Activated CD4-positive, CD25-positive, alpha-beta regulatory T cell treated with anti-CD3 and anti-CD28 coated beads, Interleukin-2, amount 50 U/mL, for 72 hours (primary cell): ENCODE measurements at regions not wholly inside any gene's neighbourhood (a gene's known extent, or its start where the extent isn't known, plus 50 kb on each side); places are given as distances from the start of the nearest gene placed in this dataset.

Experiments
- DNase-seq: peaks from one replicate; pipeline ENCODE4 v3.0.0; 2021

DNA sequence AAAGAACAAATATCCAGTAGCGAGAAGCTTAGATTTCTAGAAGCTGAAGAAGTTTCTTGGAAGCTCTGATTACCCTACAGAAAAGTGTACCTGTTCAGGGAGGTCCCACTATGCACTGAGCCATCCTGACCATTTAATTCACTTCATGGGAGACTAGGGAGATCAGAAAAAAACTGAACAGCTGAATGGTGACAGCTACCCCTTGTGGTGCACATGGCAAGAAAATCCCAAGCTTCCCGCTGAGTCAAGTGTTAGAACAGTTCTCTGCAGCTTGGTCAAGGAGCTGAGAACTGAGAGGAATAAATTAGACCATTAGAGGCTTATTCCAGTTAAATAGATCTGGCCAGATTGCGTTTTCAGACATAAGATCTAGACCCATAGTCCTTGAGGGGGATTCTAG lies 197.2 kb upstream of the VEPH1 start:
- DNase-seq, result no peak

DNA sequence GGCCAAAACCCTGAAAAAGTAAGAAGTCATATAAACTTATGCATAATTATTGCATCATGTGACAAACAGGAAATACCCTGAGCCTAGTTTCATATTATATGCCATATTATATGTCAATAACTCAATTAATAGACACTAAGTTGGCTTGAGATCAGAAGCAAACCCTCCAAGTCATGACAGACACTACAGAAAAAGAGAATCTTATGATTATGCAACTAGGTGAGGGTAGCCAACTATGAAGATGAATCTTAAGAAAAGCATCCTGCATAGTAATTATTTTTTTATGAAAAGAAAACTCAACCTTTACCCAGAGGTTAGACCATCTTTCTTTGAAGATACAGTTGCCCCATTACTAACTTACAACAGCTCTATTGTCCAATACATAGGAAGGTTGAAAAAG lies 192.4 kb upstream of the VEPH1 start:
- no peak for DNase-seq

DNA sequence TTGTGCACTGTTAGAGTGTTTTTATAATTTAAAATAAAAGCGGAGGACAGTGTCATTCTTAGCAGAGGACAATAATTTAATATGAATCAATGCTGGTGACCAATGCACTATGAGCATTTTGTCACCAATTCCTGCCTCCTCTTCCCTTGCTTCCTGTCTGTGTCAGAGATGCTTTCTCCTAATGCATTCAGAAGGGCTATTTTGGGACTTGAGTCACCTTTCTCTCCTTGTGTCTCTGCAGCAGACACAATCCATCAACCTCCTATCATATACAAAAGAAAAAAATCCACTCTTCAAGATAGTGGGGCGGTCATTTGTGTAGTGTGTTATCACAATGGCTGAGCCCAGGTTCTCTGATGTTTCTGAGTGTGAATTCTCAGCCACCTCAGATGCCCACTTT lies 191.9 kb upstream of the VEPH1 start:
- no peak for DNase-seq

GRCh38 chr3:157693762-157694161 lies 190.5 kb upstream of the VEPH1 start:
- no peak for DNase-seq

- no peak for DNase-seq
Measured at GRCh38 chr3:157692468-157692867, 189.3 kb upstream of the VEPH1 start.

DNA sequence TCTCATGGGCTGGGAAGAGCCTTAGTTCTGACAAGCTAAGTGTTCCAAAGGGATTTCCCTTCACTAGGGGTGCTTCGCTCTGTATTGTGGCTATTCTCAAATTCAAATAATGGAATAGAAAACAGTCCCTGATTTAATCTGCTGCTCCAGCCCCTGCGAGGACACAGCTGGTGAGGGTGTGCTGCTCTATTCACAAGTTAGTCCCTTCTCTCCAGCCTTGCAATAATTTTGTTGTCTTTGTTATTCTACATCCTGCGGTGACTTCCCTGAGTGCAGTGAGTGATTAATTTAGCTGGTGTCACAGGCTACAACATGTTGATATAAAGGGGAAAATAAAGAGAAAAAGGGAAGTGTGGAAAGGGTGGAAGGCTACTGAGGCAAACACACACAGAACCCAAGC lies 180.5 kb upstream of the VEPH1 start:
- DNase-seq, result no peak

DNA sequence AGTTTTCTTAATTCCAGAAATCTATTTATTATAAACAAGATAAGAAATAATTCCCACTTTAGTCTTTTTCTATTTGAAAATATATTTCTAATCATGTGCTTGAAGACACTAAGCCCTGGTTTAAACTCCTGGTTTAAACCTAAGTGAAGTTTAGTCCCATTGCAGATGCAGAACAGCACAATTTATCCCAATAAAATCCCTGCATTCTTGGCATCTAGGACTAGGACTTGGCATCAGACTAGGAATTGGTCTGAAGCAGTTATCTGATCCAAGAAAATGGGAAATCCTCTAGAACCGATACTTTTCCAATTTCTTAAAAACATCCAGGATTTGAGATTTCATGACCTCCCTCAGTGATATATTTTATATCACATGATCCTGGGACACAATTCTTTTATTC lies 168.8 kb upstream of the VEPH1 start:
- no peak for DNase-seq

GRCh38 chr3:157671656-157672055 lies 168.4 kb upstream of the VEPH1 start:
- DNase-seq, result no peak

GRCh38 chr3:157669416-157669815 lies 166.2 kb upstream of the VEPH1 start:
- no peak for DNase-seq

- no peak for DNase-seq
Measured at GRCh38 chr3:157667493-157667892, 164.3 kb upstream of the VEPH1 start.

DNA sequence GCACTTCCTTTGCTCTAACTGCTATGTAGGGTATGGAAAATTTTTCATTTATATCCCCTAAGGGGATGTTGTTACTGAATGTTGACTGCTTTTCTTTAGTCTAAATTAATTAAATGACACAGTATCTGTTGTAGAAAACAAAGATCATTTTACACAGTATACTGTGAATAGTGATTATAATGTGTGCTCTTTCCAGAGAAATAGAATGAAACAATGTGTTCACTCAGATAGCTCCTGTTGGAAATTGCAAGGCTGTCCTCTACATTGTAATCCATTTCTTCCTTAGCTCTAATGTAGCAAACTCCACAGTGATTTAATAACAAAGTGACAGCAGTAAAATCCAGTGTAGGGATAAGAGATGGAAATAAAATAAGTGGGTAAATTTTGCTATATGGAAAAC lies 159.0 kb upstream of the VEPH1 start:
- DNase-seq, result no peak

DNA sequence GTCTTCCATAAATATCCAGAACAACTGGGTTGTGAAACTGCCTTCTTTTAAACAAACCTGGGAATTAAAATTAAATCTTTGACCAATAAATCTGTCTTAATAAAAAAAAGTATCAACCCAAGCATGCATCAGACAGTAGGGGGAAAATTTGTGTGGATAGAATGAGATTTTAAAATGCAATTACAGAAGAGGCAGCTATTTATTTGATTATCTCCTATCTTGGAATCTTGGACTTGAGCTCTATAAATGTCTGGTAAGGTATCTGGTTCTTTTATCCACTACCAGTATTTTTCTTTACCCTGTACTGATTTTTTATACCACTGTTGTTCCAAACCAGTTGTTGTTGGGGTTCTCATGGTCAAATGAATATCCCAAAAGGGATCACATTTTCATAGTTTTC lies 157.6 kb upstream of the VEPH1 start:
- no peak for DNase-seq

DNA sequence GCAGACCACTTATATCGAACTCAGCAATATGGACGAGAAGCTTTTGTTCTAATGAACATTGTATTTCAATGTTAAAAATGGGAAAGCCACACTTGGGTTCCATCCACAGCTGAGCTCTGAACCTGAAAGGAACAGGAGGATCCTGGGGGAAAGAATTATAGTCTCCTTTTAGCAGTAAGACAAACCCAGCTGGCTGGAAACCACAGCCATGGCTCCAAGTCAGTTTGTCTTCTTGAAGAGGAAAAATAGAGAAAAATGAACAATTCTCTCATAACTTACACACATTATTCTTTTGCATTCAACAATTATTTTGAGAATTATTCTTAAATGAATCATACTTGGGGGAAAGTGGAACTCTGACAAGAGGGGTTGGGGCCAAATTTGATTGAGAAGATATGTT lies 149.2 kb upstream of the VEPH1 start:
- no peak for DNase-seq

DNA sequence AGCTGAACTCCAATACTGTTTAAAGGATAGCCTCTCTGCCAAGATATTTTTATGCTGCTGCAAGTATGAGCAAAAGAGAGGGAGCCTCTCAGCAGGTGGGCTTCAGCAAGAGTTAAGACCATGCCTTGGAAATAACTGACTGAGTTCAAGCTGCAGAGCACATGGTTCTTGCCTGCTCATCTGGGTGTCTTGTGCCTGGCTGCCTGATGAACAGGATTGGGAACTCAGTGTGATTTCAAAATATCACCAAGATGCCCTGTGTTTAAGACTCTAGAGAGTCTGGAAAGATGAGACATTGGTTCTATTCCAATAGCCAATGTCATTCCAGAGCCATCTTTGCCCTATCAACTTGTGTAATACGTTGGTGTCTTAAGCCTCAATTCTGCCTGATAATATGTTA lies 147.5 kb upstream of the VEPH1 start:
- no peak for DNase-seq

DNA sequence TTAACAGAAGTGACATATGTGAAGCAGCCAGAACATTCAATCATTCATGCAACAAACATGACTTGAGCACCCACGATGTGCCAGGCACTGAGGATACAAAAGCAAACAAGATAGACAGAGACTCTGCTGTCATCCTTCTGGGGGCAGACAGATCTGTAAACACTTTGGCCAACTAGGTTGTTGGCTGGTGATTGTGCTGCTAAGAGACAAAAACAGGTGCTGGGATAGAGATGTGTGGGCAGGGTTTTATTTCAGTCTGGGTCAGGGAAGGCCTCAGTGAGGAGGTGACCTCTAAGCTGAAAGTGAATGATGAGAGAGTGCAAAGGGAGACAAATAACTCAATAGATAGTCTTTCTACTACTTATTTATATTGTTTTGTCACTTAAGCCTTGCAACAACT lies 147.0 kb upstream of the VEPH1 start:
- DNase-seq, result no peak

DNA sequence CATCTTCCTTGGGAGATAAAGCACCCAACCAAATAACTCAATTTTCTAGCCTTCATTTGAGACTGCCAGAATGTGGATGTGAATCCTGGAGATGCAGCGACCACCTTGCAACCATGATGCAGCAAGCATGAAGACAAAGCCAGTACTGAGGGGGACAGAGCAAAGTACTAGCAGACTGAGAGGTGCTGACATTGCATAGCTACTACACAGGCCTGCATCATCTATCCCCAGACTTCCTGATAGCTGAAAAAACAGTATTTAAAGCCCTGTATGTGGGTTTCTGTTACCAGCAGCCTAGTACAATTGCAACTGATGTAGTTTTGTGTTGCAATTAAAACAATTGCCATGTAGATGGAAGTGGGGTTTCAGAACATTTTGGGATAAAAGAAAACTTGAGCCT lies 146.3 kb upstream of the VEPH1 start:
- no peak for DNase-seq

DNA sequence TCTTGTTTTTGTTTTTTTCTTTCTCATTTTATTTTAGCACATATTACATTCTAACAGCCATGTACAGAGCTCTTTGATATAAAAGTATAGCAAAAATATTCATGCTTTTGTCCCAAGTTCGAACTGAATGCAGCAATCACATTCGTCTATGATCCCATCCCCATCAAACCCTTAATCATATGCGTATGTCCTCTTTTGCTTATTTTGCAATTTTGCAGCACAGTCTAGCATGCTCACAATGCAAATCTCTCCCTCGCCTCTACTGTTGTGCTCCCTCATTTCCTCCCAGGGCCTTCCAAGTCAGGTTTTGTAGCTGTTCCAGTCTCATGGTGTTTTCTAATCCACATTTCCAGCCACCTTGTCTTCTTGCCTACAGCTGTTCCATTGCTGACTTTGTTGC lies 144.6 kb upstream of the VEPH1 start:
- DNase-seq, result no peak

DNA sequence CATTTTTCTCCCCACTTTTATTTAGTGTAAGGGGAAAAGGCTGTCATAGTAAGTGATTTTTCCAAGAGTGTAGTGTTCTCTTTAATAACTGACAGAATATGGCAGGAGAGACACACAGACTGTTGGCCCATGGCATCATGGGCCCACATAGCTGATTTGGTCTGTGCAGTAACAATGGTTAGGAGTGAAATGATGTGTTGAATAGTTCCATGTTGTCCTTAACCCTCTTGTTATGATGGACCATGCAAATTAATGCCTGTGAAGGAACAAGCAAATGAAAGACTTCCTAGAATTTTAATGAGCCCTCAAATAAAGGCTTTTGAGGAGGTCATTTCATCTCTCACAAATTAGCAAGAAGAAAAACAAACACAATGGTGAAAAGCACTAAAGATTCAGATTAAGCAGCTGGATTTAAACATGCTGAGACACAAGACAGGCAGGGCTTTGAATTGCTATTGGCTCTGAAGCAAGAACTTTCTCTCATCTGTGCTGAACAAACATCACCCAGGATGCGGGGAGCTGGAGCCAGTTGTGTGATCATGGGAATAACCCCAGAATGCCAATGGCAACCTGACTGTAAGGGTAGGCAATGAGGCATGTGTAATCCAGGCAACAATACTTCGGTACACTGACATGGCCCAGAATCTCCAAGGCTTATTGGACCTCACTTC lies 136.7 kb upstream of the VEPH1 start:
- DNase-seq, result no peak

DNA sequence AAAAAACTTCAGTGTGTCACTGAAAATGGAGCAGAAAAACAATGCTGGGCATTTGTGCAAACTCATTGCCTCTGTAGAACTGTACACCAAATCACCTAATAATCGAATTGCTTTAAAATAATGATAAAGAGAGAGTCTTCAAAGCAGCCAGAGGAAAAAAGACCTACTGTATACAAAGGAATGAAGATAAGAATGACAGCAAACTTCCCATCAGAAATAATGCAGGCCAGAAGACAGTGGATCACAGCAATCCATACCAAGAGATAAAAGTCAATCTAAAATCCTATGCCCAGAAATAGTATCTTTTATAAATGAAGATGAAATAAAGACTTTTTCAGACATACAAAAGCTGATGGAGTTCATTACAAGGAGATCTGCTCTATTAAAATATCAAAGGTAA lies 134.7 kb upstream of the VEPH1 start:
- no peak for DNase-seq

DNA sequence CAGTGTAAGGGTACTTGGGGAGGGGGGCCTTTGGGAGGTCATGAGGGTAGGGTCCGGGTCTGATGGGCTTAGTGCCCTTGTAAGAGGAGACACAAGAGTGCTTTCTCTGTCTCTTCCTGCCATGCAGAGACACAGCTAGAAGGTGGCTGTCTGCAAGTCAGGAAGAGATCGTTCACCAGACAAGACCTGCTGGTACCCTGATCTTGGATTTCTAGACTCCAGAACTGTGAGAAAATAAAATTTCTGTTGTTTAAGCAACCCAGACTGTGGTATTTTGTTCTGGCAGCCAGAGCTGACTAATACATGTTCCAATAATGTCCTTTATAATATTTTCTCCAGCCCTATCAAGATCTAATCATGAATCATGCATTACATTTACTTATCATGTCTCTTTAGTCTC lies 130.0 kb upstream of the VEPH1 start:
- no peak for DNase-seq

DNA sequence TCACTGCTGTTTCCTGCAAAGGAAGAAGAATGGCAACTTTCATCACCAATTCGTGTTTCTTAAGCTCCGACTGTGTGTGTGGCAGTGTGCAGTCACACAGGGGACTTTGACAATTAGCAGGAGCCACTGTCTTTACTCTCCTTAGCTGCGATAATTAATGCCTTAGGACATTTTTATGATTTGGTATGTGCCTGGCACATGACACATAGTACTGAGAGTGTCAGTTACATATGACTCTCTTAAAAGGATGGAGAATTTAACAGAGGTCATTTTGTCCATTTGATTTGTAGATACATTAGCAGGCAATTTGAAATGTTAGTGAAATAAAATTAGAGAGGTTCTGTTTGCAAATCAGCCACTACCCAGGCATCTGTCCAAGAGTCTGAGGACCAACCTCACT lies 128.9 kb upstream of the VEPH1 start:
- DNase-seq, result no peak

DNA sequence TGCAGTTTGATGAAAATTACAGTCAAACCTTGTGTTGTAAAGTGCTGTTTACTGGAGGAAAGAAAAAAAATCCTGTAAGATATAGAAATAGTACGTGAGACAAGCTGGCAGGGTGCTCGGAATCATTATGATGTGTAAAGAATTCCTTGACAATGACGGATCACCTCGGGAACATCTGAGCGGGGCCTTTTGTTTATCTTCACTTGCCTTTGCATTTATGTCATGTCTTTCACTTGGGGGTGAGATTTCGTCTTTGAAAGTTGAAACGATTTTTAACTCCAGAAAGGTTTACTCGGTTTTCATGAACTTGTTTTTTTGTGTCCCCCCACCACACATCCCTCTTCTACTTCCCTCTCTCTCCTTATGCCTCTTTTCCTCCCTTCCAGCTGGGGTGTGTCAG lies 128.3 kb upstream of the VEPH1 start:
- no peak for DNase-seq

DNA sequence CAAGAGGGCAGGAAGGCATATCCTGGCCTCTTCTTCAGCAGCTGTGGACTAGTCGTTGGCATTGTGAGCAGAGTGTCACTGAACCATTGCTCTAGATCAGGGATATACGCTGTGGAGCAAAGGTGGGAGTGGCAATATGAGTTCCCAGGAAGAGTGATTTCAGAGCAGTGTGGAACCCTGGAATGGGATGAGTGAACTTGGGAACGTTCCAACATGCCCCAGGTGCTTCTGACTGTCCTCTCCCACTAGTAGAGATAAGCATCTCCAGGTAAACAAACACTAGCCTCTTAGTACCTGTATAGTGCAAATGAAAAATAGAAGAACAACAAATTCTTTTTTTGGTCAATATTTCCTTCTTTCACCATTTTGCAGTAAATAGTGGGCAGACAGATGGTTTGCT lies 123.6 kb upstream of the VEPH1 start:
- no peak for DNase-seq

GRCh38 chr3:157624801-157625200 lies 121.6 kb upstream of the VEPH1 start:
- DNase-seq, result no peak

DNA sequence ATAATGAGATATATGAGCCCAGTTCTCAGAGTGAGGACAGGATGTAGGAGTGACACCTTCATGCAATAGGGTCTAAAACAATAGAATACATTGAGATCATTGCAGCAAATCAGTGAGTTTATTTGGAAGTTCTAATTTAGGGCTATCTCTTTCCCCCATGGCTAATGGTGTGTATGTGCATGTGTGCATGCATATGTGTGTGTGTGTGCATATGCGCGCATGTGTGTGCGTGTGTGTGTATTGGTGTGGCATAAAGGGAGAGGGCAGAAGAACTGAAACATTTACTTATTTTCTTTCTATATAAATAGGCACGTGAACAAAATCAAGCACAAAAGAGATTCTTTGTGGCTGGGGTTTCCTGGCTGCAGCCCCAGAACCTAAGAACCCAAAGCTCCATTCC lies 115.7 kb upstream of the VEPH1 start:
- DNase-seq, result no peak
